A549 (cell line): ENCODE measurements at regions not wholly inside any gene's neighbourhood (a gene's known extent, or its start where the extent isn't known, plus 50 kb on each side); places are given as distances from the start of the nearest gene placed in this dataset.

Experiments
- ATAC-seq, 2 experiments: fragments of 200-7000 bp in 1 of 2; fragments of >200 bp in 1 of 2; cut with Nextera tagmentation in 1 of 2; cut with Tn5 transposase in 1 of 2; 3 replicates each; pipeline versions ENCODE4 v1.8.0 to v1.9.1; 2018 to 2020; ENCODE audit warnings: mild to moderate bottlenecking in 1 of 2, moderate library complexity in 1 of 2
- CTCF ChIA-PET: fragments of 300-600 bp; sonication (Branson Sonifier 250); formaldehyde crosslinking; extraction: SDS; loops from one replicate; lab custom pipeline; 2021; ENCODE audit warnings: antibody characterized with exemption, inconsistent platforms; lab: Yijun Ruan, JAX
- POLR2A ChIA-PET: fragments of 350-600 bp; formaldehyde crosslinking; extraction: SDS; loops from one replicate; lab custom pipeline; 2021; ENCODE audit warnings: antibody characterized with exemption, inconsistent platforms; lab: Yijun Ruan, JAX
- DNase-seq, 2 experiments: peaks; one replicate each; pipeline versions ENCODE4 v3.0.0 to v3.0.0-alpha.2; 2011 to 2016; ENCODE audit warnings: low read depth in 1 of 2, low spot score in 1 of 2
- FAIRE-seq: peaks from 2 replicates; lab custom pipeline; 2011; peaks lifted over from hg19 to GRCh38; lab: Jason Lieb, UNC
- H3K27ac ChIP-seq, 2 experiments: fragments of >200 bp; sonication (Bioruptor Twin); formaldehyde crosslinking; 3 replicates each; pipeline ENCODE4 v1.5.1; 2016 to 2017
- H3K4me1 ChIP-seq: fragments of >200 bp; sonication (Bioruptor Twin); formaldehyde crosslinking; 3 replicates; pipeline ENCODE4 v1.6.1; 2016
- H3K4me2 ChIP-seq: fragments of >200 bp; sonication (Bioruptor Twin); formaldehyde crosslinking; 3 replicates; pipeline ENCODE4 v1.6.1; 2016
- H3K4me3 ChIP-seq: fragments of >200 bp; sonication (Bioruptor Twin); formaldehyde crosslinking; 3 replicates; pipeline ENCODE4 v1.5.1; 2016
- H3K9me3 ChIP-seq: fragments of >200 bp; sonication (Bioruptor Twin); formaldehyde crosslinking; 3 replicates; pipeline ENCODE4 v1.6.1; 2016
- BCL3 ChIP-seq: fragments of >200 bp; sonication (Bioruptor Twin); formaldehyde crosslinking; IDR thresholded peaks from 3 replicates; pipeline ENCODE4 v1.6.1; 2016
- BHLHE40 ChIP-seq: IDR thresholded peaks from 2 replicates; pipeline ENCODE4 v1.6.1; 2012; ENCODE audit warnings: low read depth, low read length, inconsistent platforms
- CBX2 ChIP-seq: fragments of 200-600 bp; sonication (generic); IDR thresholded peaks from 2 replicates; pipeline ENCODE4 v1.6.1; 2016; ENCODE audit warnings: low read depth, mild to moderate bottlenecking, borderline replicate concordance
- CEBPB ChIP-seq, 2 experiments: fragments of >200 bp in 1 of 2; sonication (Bioruptor Twin) in 1 of 2; formaldehyde crosslinking in 1 of 2; IDR thresholded peaks; 2 replicates each; pipeline ENCODE4 v1.6.1; 2012 to 2016
- CHD4 ChIP-seq: fragments of 200-600 bp; sonication (generic); IDR thresholded peaks from 2 replicates; pipeline ENCODE4 v1.6.1; 2016; ENCODE audit warnings: antibody characterized with exemption, mild to moderate bottlenecking, borderline replicate concordance
- FOSL2 ChIP-seq, 2 experiments: fragments of 450-650 bp in 1 of 2; fragments of >200 bp in 1 of 2; sonication (Bioruptor Twin) in 1 of 2; formaldehyde crosslinking; IDR thresholded peaks; 2 replicates each; pipeline versions ENCODE4 v1.5.0 to v1.6.1; 2016 to 2020; ENCODE audit warnings: mild to moderate bottlenecking in 1 of 2, moderate library complexity in 1 of 2
- HEYL ChIP-seq: fragments of 250-450 bp; sonication (Bioruptor Pico); IDR thresholded peaks from 2 replicates; pipeline ENCODE4 v1.8.0; 2021; ENCODE audit warnings: mild to moderate bottlenecking, moderate library complexity
- KDM5A ChIP-seq: fragments of 200-600 bp; sonication (generic); IDR thresholded peaks from 2 replicates; pipeline ENCODE4 v1.6.1; 2016; ENCODE audit warnings: antibody characterized with exemption, mild to moderate bottlenecking
- MAFK ChIP-seq: fragments of 450-650 bp; IDR thresholded peaks from 2 replicates; pipeline ENCODE4 v1.6.1; 2014; ENCODE audit not compliant: partially characterized antibody
- NFE2L2 ChIP-seq: fragments of 150-350 bp; conservative IDR thresholded peaks from 2 replicates; pipeline ENCODE4 v1.6.1; 2014; ENCODE audit warnings: low read length
- NPAS2 ChIP-seq: fragments of 250-450 bp; sonication (Bioruptor Pico); IDR thresholded peaks from 2 replicates; pipeline ENCODE4 v1.8.0; 2022; ENCODE audit warnings: mild to moderate bottlenecking, moderate library complexity, borderline replicate concordance
- PHF8 ChIP-seq: fragments of 200-600 bp; sonication (generic); IDR thresholded peaks from 2 replicates; pipeline ENCODE4 v1.6.1; 2016; ENCODE audit warnings: low read depth, mild to moderate bottlenecking, antibody characterized with exemption, moderate library complexity, borderline replicate concordance
- RAD21 ChIP-seq, 2 experiments: fragments of >200 bp in 1 of 2; sonication (Bioruptor Twin) in 1 of 2; formaldehyde crosslinking in 1 of 2; IDR thresholded peaks in 1 of 2; conservative IDR thresholded peaks in 1 of 2; 2 replicates in 1 of 2; 3 replicates in 1 of 2; pipeline ENCODE4 v1.6.1; 2012 to 2018; ENCODE audit warnings: inconsistent platforms in 1 of 2
- RARB ChIP-seq: fragments of 250-450 bp; sonication (Bioruptor Pico); IDR thresholded peaks from 2 replicates; pipeline ENCODE4 v1.8.0; 2021; ENCODE audit warnings: mild to moderate bottlenecking, moderate library complexity
- REST ChIP-seq: fragments of 200-600 bp; sonication (generic); IDR thresholded peaks from 2 replicates; pipeline ENCODE4 v1.6.1; 2016; ENCODE audit warnings: antibody characterized with exemption, mild to moderate bottlenecking, moderate library complexity
- SMC3 ChIP-seq: fragments of >200 bp; sonication (Bioruptor Twin); formaldehyde crosslinking; IDR thresholded peaks from 3 replicates; pipeline ENCODE4 v1.6.1; 2018; ENCODE audit warnings: inconsistent platforms
- SREBF2 ChIP-seq: fragments of 450-650 bp; IDR thresholded peaks from 2 replicates; pipeline ENCODE4 v1.6.1; 2014; ENCODE audit warnings: mild to moderate bottlenecking, moderate library complexity
- TP53 ChIP-seq: fragments of 250-450 bp; sonication (Bioruptor Pico); IDR thresholded peaks from 2 replicates; pipeline ENCODE4 v1.5.0; 2021; ENCODE audit warnings: mild to moderate bottlenecking, moderate library complexity
- ZSCAN20 ChIP-seq: fragments of 250-450 bp; sonication (Bioruptor Pico); IDR thresholded peaks from 2 replicates; pipeline ENCODE4 v1.8.0; 2022; ENCODE audit warnings: mild to moderate bottlenecking, moderate library complexity
- WGBS: methylation state at CpG from one replicate; pipeline ENCODE4 v1.1.6; 2017; ENCODE audit errors: missing lambda C conversion rate; 5-methylcytosine and 5-hydroxymethylcytosine counted together

DNA sequence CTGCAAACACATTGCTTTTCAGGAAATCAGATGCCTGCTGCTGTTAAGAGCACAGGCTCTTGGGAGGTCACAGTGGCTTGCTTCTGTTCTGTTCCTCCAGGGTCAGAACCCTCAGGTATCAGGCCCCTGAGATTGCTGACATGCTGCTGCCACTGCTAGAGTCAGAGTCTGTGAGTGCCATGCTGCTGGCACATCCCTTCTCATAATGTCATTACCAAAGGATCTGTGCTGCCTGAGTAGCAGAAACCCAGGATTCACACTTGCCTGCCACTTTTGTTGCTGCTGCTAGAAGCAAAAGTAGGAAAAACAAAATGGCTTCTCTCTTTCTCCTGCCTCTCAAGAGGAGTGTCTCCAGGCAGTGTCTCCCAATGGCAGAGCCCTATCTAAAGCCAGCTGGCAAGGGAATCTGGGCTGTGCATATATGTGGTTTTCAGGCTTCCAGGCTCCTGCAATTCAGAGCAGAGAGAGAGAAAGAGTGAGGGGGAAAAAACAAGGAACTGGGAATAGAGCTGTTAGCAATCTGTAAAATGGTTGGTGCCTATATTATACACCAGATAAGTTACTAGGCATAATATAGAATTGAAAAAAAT lies 180.3 kb downstream of the MYCN start:
- Histone ChIP-seq H3K4me3 (no peak overlapping the region), H3K9me3 (peaks cover 11% of the 10 kb centered on the region; the same call in 1 of the 3 replicates), H3K27ac (no peak overlapping the region), H3K4me2 (no peak overlapping the region), H3K4me1 (no peaks in the 10 kb centered on the region; the same call in 2 of the 3 replicates)
- ChIA-PET CTCF (no interaction called here), POLR2A (no interaction called here)
- TF ChIP-seq PHF8 (no peak), MAFK (no peak), REST (no peak), RARB (CRISPR knock-in tag) (no peak), FOSL2 (IDR thresholded peaks at IDR 0.05) (no peak), FOSL2 (CRISPR knock-in tag; IDR thresholded peaks at IDR 0.05) (no peak), NPAS2 (no peak), SREBF2 (no peak), BHLHE40 (no peak), CEBPB (IDR thresholded peaks at IDR 0.05) (no peak)
- ATAC-seq: no peak
- FAIRE-seq: no peak
- DNase-seq: no peak

GRCh38 chr2:16119741-16120140 lies 179.4 kb downstream of the MYCN start:
- FAIRE-seq (no peak), ATAC-seq (no peak), DNase-seq (no peak)
- ChIA-PET POLR2A (no interaction called here), CTCF (no interaction called here)
- 71% methylated on average over 3 of the region's 3 CpGs for WGBS
- no peak for TF ChIP-seq CBX2
- TF ChIP-seq KDM5A: no peak
- no peak for TF ChIP-seq ZSCAN20
- no peak for TF ChIP-seq TP53
- no peak for TF ChIP-seq CHD4
- TF ChIP-seq HEYL (CRISPR knock-in tag): no peak
- no peak for TF ChIP-seq RAD21 (conservative IDR thresholded peaks at IDR 0.05 in 1 of 2, IDR thresholded peaks at IDR 0.05 in 1 of 2)
- TF ChIP-seq BCL3: no peak
- no peak for TF ChIP-seq NFE2L2
- no peak for TF ChIP-seq PHF8
- TF ChIP-seq SMC3: no peak
- no peak overlapping the region for H3K27ac ChIP-seq
- peaks cover 8% of the 10 kb centered on the region; the same call in 1 of the 3 replicates for H3K4me1 ChIP-seq
- no peak overlapping the region for H3K4me2 ChIP-seq
- peaks cover 11% of the 10 kb centered on the region; the same call in 1 of the 3 replicates for H3K9me3 ChIP-seq
- H3K4me3 ChIP-seq: no peak overlapping the region
